Calu3 (cell line): ENCODE measurements at regions not wholly inside any gene's neighbourhood (a gene's known extent, or its start where the extent isn't known, plus 50 kb on each side); places are given as distances from the start of the nearest gene placed in this dataset.
"Not testable (repeated sequence)": the region's sequence is repeated elsewhere in the genome, so short reads cannot be mapped to it uniquely, and the experiment has no call there.

Source experiments
- BruUV-seq: library from RNA; stranded (reverse); fragments of 400-500 nt; replicated peaks from 2 replicates; lab custom pipeline; 2021; lab: Mats Ljungman, UMichigan
- CTCF ChIA-PET: fragments of 300-600 bp; sonication (Branson Sonifier 250); formaldehyde crosslinking; loops from one replicate; lab custom pipeline; 2022; ENCODE audit warnings: antibody characterized with exemption; lab: Charles Lee
- DNase-seq: peaks from one replicate; pipeline ENCODE4 v3.0.0; 2022
- H3K27ac Mint-ChIP-seq: one replicate; pipeline ENCODE4 v1.8.0; 2022; ENCODE audit warnings: mixed read lengths; ENCODE audit not compliant: unreplicated experiment
- H3K27me3 Mint-ChIP-seq: one replicate; pipeline ENCODE4 v1.8.0; 2022; ENCODE audit warnings: mixed read lengths; ENCODE audit not compliant: unreplicated experiment
- H3K36me3 Mint-ChIP-seq: one replicate; pipeline ENCODE4 v1.8.0; 2022; ENCODE audit warnings: mild to moderate bottlenecking, moderate library complexity, mixed read lengths; ENCODE audit not compliant: insufficient read depth, unreplicated experiment
- H3K4me1 Mint-ChIP-seq: one replicate; pipeline ENCODE4 v1.8.0; 2022; ENCODE audit warnings: mild to moderate bottlenecking, low read depth, mixed read lengths; ENCODE audit not compliant: unreplicated experiment
- H3K4me3 Mint-ChIP-seq: one replicate; pipeline ENCODE4 v1.8.0; 2022; ENCODE audit warnings: mild to moderate bottlenecking, low read depth, moderate library complexity, mixed read lengths; ENCODE audit not compliant: unreplicated experiment
- H3K9me3 Mint-ChIP-seq: one replicate; pipeline ENCODE4 v1.8.0; 2022; ENCODE audit warnings: low read depth, mixed read lengths; ENCODE audit not compliant: unreplicated experiment
- intact Hi-C: fragments of 100-400 bp; cut with micrococcal nuclease; formaldehyde crosslinking; loops from one replicate; pipeline ENCODE4 v1.10.0; 2022; ENCODE audit not compliant: unreplicated experiment
- TF ChIP-seq, protein P1 (sequence below): fragments of 200-600 bp; IDR thresholded peaks from one replicate; pipeline ENCODE4 v1.8.0; 2022; ENCODE audit warnings: antibody characterized with exemption; ENCODE audit not compliant: unreplicated experiment

DNA sequence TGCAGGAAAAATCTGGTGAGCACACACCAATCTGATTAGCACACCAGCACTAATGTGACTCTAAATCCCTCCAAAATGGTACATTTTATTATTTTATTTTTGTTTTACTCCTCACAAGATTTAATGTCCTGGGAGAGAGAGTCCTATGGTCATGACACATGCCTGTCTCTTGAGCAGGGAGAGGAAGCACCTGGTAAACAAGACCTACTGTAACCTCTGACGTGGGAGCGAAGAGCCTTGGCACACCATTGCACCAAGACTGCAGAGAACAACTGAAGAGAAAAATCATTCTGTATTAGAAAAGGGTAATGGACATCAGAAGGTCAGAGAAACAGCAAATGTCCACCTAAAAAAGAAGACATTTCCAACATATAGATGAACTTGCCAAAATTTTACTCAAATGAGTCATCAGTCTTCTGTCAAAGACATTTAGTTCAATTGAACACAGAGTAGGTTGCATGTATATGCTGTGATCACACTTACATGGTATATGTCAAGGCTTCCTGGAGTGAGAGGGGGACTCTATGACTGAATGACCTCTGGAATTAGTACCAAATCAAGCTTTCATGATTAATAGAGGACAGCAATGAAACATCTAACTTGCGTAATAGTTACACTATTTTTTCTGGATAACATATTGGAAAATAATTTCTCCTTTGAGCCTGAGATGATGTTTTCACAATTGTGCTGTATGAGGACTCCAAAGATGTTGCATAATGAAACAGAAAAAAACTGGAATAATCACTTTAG, 186.9 kb upstream of the FLRT2 start:
- H3K4me3 Mint-ChIP-seq: no peak overlapping the region
- no peak overlapping the region for H3K27ac Mint-ChIP-seq
- CTCF ChIA-PET: no interaction called here
- H3K4me1 Mint-ChIP-seq: no peaks in the 10 kb centered on the region
- BruUV-seq: no TSS peak
- no peaks in the 10 kb centered on the region for H3K36me3 Mint-ChIP-seq
- H3K27me3 Mint-ChIP-seq: no peaks in the 10 kb centered on the region
- DNase-seq: no peak
- peaks cover 7% of the 10 kb centered on the region for H3K9me3 Mint-ChIP-seq
- intact Hi-C loops: no loop called here
- TF ChIP-seq, protein P1, sequence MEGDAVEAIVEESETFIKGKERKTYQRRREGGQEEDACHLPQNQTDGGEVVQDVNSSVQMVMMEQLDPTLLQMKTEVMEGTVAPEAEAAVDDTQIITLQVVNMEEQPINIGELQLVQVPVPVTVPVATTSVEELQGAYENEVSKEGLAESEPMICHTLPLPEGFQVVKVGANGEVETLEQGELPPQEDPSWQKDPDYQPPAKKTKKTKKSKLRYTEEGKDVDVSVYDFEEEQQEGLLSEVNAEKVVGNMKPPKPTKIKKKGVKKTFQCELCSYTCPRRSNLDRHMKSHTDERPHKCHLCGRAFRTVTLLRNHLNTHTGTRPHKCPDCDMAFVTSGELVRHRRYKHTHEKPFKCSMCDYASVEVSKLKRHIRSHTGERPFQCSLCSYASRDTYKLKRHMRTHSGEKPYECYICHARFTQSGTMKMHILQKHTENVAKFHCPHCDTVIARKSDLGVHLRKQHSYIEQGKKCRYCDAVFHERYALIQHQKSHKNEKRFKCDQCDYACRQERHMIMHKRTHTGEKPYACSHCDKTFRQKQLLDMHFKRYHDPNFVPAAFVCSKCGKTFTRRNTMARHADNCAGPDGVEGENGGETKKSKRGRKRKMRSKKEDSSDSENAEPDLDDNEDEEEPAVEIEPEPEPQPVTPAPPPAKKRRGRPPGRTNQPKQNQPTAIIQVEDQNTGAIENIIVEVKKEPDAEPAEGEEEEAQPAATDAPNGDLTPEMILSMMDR: no peak

GRCh38 chr14:85344171-85344570, 185.8 kb upstream of the FLRT2 start:
- H3K4me1 Mint-ChIP-seq: no peaks in the 10 kb centered on the region
- TF ChIP-seq, protein P1: no peak
- BruUV-seq: no TSS peak
- no peak for DNase-seq
- H3K9me3 Mint-ChIP-seq: peaks cover 7% of the 10 kb centered on the region
- CTCF ChIA-PET: no interaction called here
- H3K27me3 Mint-ChIP-seq: no peaks in the 10 kb centered on the region
- intact Hi-C loops: no loop called here
- H3K27ac Mint-ChIP-seq: no peak overlapping the region
- H3K36me3 Mint-ChIP-seq: no peaks in the 10 kb centered on the region
- no peak overlapping the region for H3K4me3 Mint-ChIP-seq

GRCh38 chr14:85344847-85345570, 184.9 kb upstream of the FLRT2 start:
- no peak for DNase-seq
- TF ChIP-seq, protein P1: no peak
- CTCF ChIA-PET: no interaction called here
- Mint-ChIP-seq H3K9me3 (peaks cover 7% of the 10 kb centered on the region), H3K4me3 (no peak overlapping the region), H3K4me1 (no peaks in the 10 kb centered on the region), H3K27ac (no peak overlapping the region), H3K27me3 (no peaks in the 10 kb centered on the region), H3K36me3 (no peaks in the 10 kb centered on the region)
- intact Hi-C loops: no loop called here
- no TSS peak for BruUV-seq

GRCh38 chr14:85350667-85351066, 179.3 kb upstream of the FLRT2 start:
- Mint-ChIP-seq H3K27ac (no peak overlapping the region), H3K36me3 (no peaks in the 10 kb centered on the region), H3K4me3 (no peak overlapping the region), H3K9me3 (peaks cover 3% of the 10 kb centered on the region), H3K4me1 (no peaks in the 10 kb centered on the region), H3K27me3 (no peaks in the 10 kb centered on the region)
- TF ChIP-seq, protein P1: no peak
- CTCF ChIA-PET: no interaction called here
- BruUV-seq: no TSS peak
- no peak for DNase-seq
- intact Hi-C loops: no loop called here

DNA sequence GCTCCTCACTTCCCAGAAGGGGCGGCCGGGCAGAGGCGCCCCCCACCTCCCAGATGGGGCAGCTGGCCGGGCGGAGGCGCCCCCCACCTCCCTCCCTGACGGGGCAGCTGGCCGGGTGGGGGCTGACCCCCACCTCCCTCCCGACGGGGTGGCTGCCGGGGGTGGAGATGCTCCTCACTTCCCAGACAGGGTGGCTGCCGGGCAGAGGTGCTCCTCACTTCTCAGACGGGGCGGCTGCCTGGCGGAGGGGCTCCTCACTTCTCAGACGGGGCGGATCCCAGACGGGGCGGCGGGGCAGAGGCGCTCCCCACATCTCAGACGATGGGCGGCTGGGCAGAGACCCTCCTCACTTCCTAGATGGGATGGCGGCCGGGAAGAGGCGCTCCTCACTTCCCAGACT, 177.4 kb upstream of the FLRT2 start:
- DNase-seq, CTCF ChIA-PET, H3K36me3 Mint-ChIP-seq, H3K4me1 Mint-ChIP-seq, H3K27me3 Mint-ChIP-seq, H3K27ac Mint-ChIP-seq, H3K4me3 Mint-ChIP-seq, intact Hi-C loops, BruUV-seq, H3K9me3 Mint-ChIP-seq: not testable (repeated sequence)
